Subcutaneous abdominal adipose tissue (tissue), 5 donors: ENCODE measurements at regions not wholly inside any gene's neighbourhood (a gene's known extent, or its start where the extent isn't known, plus 50 kb on each side); places are given as distances from the start of the nearest gene placed in this dataset.
"Not testable (repeated sequence)": the region's sequence is repeated elsewhere in the genome, so short reads cannot be mapped to it uniquely, and the experiment has no call there.

Experiments
- H3K27ac ChIP-seq: one replicate; pipeline ENCODE4 v1.7.0; 2013; ENCODE audit warnings: low read depth, mild to moderate bottlenecking, inconsistent platforms, low read length, moderate library complexity
- H3K27me3 ChIP-seq, 5 donors: one replicate each; pipeline ENCODE4 v1.7.0; 2013; ENCODE audit warnings: low read length in 5 of 5, inconsistent platforms in 1 of 5; ENCODE audit not compliant: control insufficient read depth in 5 of 5, insufficient read depth in 4 of 5
- H3K36me3 ChIP-seq, 5 donors: one replicate each; pipeline ENCODE4 v1.7.0; 2013; ENCODE audit warnings: low read length in 5 of 5; ENCODE audit not compliant: control insufficient read depth in 5 of 5, insufficient read depth in 5 of 5
- H3K4me1 ChIP-seq, 5 donors: one replicate each; pipeline ENCODE4 v1.7.0; 2013; ENCODE audit warnings: low read length in 5 of 5, mild to moderate bottlenecking in 3 of 5, moderate library complexity in 1 of 5; ENCODE audit not compliant: control insufficient read depth in 5 of 5, insufficient read depth in 5 of 5
- H3K4me3 ChIP-seq, 5 donors: one replicate each; pipeline ENCODE4 v1.7.0; 2013; ENCODE audit warnings: low read length in 5 of 5, low read depth in 1 of 5
- H3K9ac ChIP-seq, 5 donors: one replicate each; pipeline ENCODE4 v1.7.0; 2013; ENCODE audit warnings: low read length in 5 of 5, mild to moderate bottlenecking in 4 of 5, moderate library complexity in 3 of 5
- H3K9me3 ChIP-seq, 5 donors: one replicate each; pipeline ENCODE4 v1.7.0; 2013; ENCODE audit warnings: low read length in 5 of 5; ENCODE audit not compliant: control insufficient read depth in 5 of 5
- donor health status: healthy.
- donor health status: healthy.
- donor health status: healthy.
- donor health status: healthy.
- donor health status: healthy.

GRCh38 chr3:72271923-72272322 is 487.0 kb upstream of the PROK2 start:
- H3K4me3 ChIP-seq: no peak overlapping the region
- no peaks in the 10 kb centered on the region for H3K27me3 ChIP-seq
- H3K9me3 ChIP-seq: peaks cover 0 to under 1% (median under 1%) of the 10 kb centered on the region in 5 donors
- H3K27ac ChIP-seq: no peak overlapping the region
- H3K4me1 ChIP-seq: peaks cover 28 to 70% (median 57%) of the 10 kb centered on the region in 5 donors
- H3K36me3 ChIP-seq: no peaks in the 10 kb centered on the region
- H3K9ac ChIP-seq: no peak overlapping the region

- Histone ChIP-seq H3K4me1 (peaks cover 29 to 71% (median 59%) of the 10 kb centered on the region in 5 donors), H3K27ac (peak overlapping the region; percentile 72), H3K36me3 (no peaks in the 10 kb centered on the region)
Measured at GRCh38 chr3:72271216-72271615, 486.3 kb upstream of the PROK2 start.

GRCh38 chr3:72270730-72271129 is 485.8 kb upstream of the PROK2 start:
- peak overlapping the region in 1 of 5 donors; percentile 31 for H3K9ac ChIP-seq
- peak overlapping the region; percentile 72 for H3K27ac ChIP-seq

More at GRCh38 chr3:72271216-72271615, 486.3 kb upstream of the PROK2 start:
- Histone ChIP-seq H3K4me3 (no peak overlapping the region), H3K9ac (no peak overlapping the region), H3K9me3 (no peaks in the 10 kb centered on the region), H3K27me3 (no peaks in the 10 kb centered on the region)

GRCh38 chr3:72270072-72270681 is 485.2 kb upstream of the PROK2 start:
- Histone ChIP-seq H3K4me1 (peaks cover 31 to 65% (median 61%) of the 10 kb centered on the region in 5 donors), H3K27ac (peak overlapping the region; percentile 72), H3K9ac (peak overlapping the region in 1 of 5 donors; percentile 31)

More at GRCh38 chr3:72270730-72271129, 485.8 kb upstream of the PROK2 start:
- peak overlapping the region in 1 of 5 donors; percentile 22 for H3K4me3 ChIP-seq
- H3K4me1 ChIP-seq: peaks cover 31 to 71% (median 62%) of the 10 kb centered on the region in 5 donors
- no peaks in the 10 kb centered on the region for H3K36me3 ChIP-seq
- no peaks in the 10 kb centered on the region for H3K27me3 ChIP-seq
- H3K9me3 ChIP-seq: no peaks in the 10 kb centered on the region

GRCh38 chr3:72269475-72269874 is 484.5 kb upstream of the PROK2 start:
- Histone ChIP-seq H3K36me3 (no peaks in the 10 kb centered on the region), H3K27ac (peak overlapping the region; percentile 72), H3K9ac (no peak overlapping the region), H3K4me3 (no peak overlapping the region), H3K9me3 (no peaks in the 10 kb centered on the region), H3K27me3 (no peaks in the 10 kb centered on the region), H3K4me1 (peaks cover 29 to 58% (median 54%) of the 10 kb centered on the region in 5 donors)

More at GRCh38 chr3:72270072-72270681, 485.2 kb upstream of the PROK2 start:
- Histone ChIP-seq H3K4me3 (peak overlapping the region in 1 of 5 donors; percentile 22), H3K27me3 (no peaks in the 10 kb centered on the region), H3K9me3 (no peaks in the 10 kb centered on the region), H3K36me3 (no peaks in the 10 kb centered on the region)

GRCh38 chr3:72266921-72267524 is 482.1 kb upstream of the PROK2 start:
- H3K9ac ChIP-seq, H3K27me3 ChIP-seq, H3K27ac ChIP-seq, H3K9me3 ChIP-seq, H3K4me3 ChIP-seq, H3K36me3 ChIP-seq: not testable (repeated sequence)
- H3K4me1 ChIP-seq: peaks cover 25 to 50% (median 47%) of the 10 kb centered on the region in 5 donors

- no peak overlapping the region for H3K9ac ChIP-seq
- no peak overlapping the region for H3K27ac ChIP-seq
- H3K36me3 ChIP-seq: no peaks in the 10 kb centered on the region
- no peaks in the 10 kb centered on the region for H3K9me3 ChIP-seq
- peaks cover 21 to 49% (median 38%) of the 10 kb centered on the region in 5 donors for H3K4me1 ChIP-seq
- H3K4me3 ChIP-seq: no peak overlapping the region
- no peaks in the 10 kb centered on the region for H3K27me3 ChIP-seq
Measured at GRCh38 chr3:72266016-72266370, 481.0 kb upstream of the PROK2 start.

GRCh38 chr3:72265256-72266015 is 480.5 kb upstream of the PROK2 start:
- H3K4me1 ChIP-seq: peaks cover 19 to 49% (median 35%) of the 10 kb centered on the region in 5 donors
- H3K27ac ChIP-seq: no peak overlapping the region

GRCh38 chr3:72263223-72263990 is 478.5 kb upstream of the PROK2 start:
- H3K4me1 ChIP-seq: peaks cover 9 to 46% (median 31%) of the 10 kb centered on the region in 5 donors
- H3K4me3 ChIP-seq: no peak overlapping the region
- no peak overlapping the region for H3K9ac ChIP-seq
- H3K36me3 ChIP-seq: no peaks in the 10 kb centered on the region
- H3K27ac ChIP-seq: no peak overlapping the region
- no peaks in the 10 kb centered on the region for H3K27me3 ChIP-seq
- H3K9me3 ChIP-seq: no peaks in the 10 kb centered on the region

More at GRCh38 chr3:72265256-72266015, 480.5 kb upstream of the PROK2 start:
- Histone ChIP-seq H3K4me3 (no peak overlapping the region), H3K9ac (no peak overlapping the region), H3K9me3 (no peaks in the 10 kb centered on the region), H3K36me3 (no peaks in the 10 kb centered on the region), H3K27me3 (no peaks in the 10 kb centered on the region)
